Central memory CD8-positive, alpha-beta T cell (primary cell): ENCODE measurements at regions not wholly inside any gene's neighbourhood (a gene's known extent, or its start where the extent isn't known, plus 50 kb on each side); places are given as distances from the start of the nearest gene placed in this dataset.

Experiments used
- ATAC-seq: fragments of 150-1000 bp; cut with Tn5 transposase; replicated peaks from 2 replicates; pipeline ENCODE4 v1.10.0; 2022; ENCODE audit warnings: mild to moderate bottlenecking, moderate FRiP score, moderate number of reproducible peaks; ENCODE audit not compliant: poor library complexity, severe bottlenecking; ENCODE audit errors: extremely low read depth
- DNase-seq, 2 donors: peaks; one replicate each; pipeline ENCODE4 v3.0.0; 2021; ENCODE audit warnings: low spot score in 2 of 2
- H3K27ac Mint-ChIP-seq: one replicate; pipeline ENCODE4 v1.8.0; 2022; ENCODE audit warnings: low read depth, mild to moderate bottlenecking, moderate library complexity, mixed read lengths
- H3K27me3 Mint-ChIP-seq: one replicate; pipeline ENCODE4 v1.8.0; 2022; ENCODE audit warnings: mixed read lengths
- H3K36me3 Mint-ChIP-seq: one replicate; pipeline ENCODE4 v1.8.0; 2022; ENCODE audit warnings: mild to moderate bottlenecking, moderate library complexity, mixed read lengths; ENCODE audit not compliant: insufficient read depth
- H3K4me1 Mint-ChIP-seq: one replicate; pipeline ENCODE4 v1.8.0; 2022; ENCODE audit warnings: mixed read lengths
- H3K4me3 Mint-ChIP-seq: one replicate; pipeline ENCODE4 v1.8.0; 2022; ENCODE audit warnings: mild to moderate bottlenecking, moderate library complexity, mixed read lengths
- H3K9me3 Mint-ChIP-seq: one replicate; pipeline ENCODE4 v1.8.0; 2022; ENCODE audit warnings: mixed read lengths

DNA sequence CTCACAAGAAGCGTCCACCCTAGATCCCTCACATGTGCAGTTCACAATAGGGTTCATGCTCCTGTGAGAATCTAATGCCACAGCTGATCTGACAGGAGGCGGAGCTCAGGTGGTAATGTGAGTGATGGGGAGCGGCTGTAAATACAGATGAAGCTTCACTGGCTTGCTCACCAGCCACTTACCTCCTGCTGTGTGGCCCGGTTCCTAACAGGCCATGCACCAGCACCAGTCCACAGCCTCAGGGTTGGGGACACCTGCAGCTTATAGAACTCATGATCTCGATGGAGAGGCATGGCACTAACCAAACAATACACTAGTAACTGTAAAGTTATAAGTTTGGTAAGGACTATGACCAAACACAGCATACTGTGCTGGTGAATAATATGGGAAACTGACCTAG lies 368.0 kb upstream of the CDH5 start:
- Mint-ChIP-seq H3K4me3 (no peak overlapping the region), H3K27me3 (peaks cover 9% of the 10 kb centered on the region), H3K4me1 (no peaks in the 10 kb centered on the region), H3K9me3 (peaks cover 14% of the 10 kb centered on the region), H3K36me3 (peaks cover 2% of the 10 kb centered on the region), H3K27ac (no peak overlapping the region)
- ATAC-seq = no peak
- DNase-seq = no peak

DNA sequence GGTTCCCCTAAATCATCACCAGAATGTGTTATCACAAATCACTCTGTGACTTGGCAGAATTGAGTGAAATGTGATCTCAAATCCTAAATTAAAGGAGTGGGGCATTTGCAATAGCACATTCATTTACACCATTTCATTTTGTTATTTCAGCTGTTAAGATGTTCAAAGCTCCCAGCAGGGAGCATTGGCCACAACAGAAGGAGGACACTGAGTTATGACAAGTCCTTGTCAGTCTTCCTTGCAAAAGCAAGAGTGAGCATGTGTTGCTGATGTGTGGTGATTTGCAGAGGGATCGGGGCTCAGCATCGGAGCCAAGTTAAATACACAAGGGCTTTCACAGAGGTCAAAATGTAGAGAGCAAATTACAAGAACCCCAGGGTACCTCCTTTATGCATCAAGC lies 372.2 kb upstream of the CDH5 start:
- no peak overlapping the region for H3K4me3 Mint-ChIP-seq
- no peak overlapping the region for H3K27ac Mint-ChIP-seq
- no peak for ATAC-seq
- DNase-seq = no peak
- H3K27me3 Mint-ChIP-seq = peaks cover 9% of the 10 kb centered on the region
- peaks cover 2% of the 10 kb centered on the region for H3K36me3 Mint-ChIP-seq
- peaks cover 6% of the 10 kb centered on the region for H3K9me3 Mint-ChIP-seq
- no peaks in the 10 kb centered on the region for H3K4me1 Mint-ChIP-seq

DNA sequence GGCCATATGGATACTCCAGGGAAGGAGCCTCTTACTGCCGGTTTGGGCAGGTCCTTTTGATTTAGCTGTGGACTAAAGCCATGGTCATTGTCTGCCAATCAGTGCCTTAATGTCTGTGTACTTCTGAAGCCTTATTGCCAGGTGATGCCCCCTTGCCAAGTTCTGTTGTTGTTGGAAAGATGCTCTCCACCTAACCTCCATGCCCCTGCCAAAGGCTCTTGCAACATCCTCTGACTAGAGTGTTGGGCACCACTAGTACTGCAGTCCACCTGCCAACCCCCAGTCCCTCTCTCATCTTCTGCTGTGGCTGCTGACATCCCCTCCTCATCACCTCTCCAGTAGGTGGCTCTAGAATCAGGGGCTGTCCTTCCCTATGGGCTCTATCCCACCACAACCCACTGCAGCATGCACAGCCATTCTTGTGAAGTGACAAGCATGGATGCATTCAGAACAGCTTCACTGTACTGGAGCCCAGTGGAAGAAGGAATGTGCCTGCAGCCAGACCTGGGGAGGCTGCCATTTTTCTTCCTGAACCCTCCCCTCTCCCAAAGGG lies 375.3 kb upstream of the CDH5 start:
- no peak overlapping the region for H3K27ac Mint-ChIP-seq
- no peak for DNase-seq
- no peak for ATAC-seq

DNA sequence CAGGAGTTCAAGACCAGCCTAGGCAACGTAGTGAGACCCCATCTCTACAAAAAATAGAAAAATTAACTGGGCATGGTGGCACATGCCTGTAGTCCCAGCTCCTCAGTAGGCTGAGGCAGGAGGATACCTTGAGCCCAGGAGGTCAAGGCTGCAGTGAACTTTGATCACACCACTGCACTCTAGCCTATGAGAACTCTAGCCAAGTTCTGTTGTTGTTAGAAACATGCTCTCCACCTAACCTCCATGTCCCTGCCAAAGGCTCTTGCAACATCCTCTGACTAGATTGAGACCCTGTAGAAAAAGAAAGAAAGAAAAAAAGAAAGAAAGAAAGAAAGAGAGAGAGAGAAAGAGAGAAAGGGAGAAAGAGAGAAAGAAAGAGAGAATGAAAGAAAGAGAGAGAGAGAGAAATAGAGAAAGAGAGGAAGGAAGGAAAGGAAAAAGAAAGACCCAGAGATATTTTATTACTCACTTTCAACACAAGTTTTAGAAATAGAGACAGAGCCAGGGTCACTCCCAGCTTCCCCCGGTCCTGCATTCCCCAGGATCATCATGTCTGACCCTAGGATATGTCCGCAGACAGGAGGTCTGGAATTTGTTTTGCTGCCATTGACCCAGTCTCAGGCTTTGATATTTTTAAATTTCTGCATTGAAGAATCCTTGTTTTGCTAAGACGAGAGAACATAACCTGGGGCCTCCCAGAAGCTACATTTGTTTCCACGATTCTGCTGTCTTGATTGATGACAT lies 376.5 kb upstream of the CDH5 start:
- no peak for DNase-seq
- Mint-ChIP-seq H3K36me3 (peaks cover 2% of the 10 kb centered on the region), H3K4me3 (no peak overlapping the region), H3K4me1 (no peaks in the 10 kb centered on the region), H3K27me3 (no peaks in the 10 kb centered on the region), H3K27ac (peak overlapping the region; percentile 16), H3K9me3 (no peaks in the 10 kb centered on the region)
- ATAC-seq = no peak

More for the DNA sequence above, 375.3 kb upstream of the CDH5 start:
- Mint-ChIP-seq H3K27me3 (peaks cover 9% of the 10 kb centered on the region), H3K36me3 (peaks cover 2% of the 10 kb centered on the region), H3K9me3 (no peaks in the 10 kb centered on the region), H3K4me3 (no peak overlapping the region), H3K4me1 (no peaks in the 10 kb centered on the region)

DNA sequence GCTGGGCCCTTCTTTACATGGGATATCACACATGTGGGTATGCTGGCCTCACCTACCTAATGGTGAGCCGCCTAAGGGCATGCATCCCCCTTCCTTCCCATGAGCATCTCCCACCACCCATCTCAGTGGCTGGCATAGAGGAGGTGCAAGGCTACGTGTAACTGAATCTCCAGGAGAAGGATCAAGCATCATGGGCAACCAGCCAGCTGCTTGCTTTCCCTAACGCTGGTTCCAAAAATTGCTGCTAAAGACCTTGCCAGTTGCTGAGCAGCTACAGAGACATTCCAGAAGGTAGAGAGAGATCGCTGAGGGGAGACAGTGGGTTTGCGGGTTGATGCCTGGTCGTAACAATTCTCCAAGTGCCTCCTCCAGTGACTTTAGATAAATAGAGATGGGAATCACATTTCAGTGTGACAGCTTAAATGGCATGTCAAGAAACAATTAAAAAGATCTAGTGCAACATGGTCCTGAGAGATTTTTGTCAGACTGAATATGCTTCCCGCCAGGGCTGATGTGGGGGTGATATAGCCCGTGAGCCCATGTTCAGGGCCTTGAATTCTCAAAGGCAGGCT lies 378.4 kb upstream of the CDH5 start:
- Mint-ChIP-seq H3K4me1 (no peaks in the 10 kb centered on the region), H3K27ac (no peak overlapping the region)
- no peak for ATAC-seq

DNA sequence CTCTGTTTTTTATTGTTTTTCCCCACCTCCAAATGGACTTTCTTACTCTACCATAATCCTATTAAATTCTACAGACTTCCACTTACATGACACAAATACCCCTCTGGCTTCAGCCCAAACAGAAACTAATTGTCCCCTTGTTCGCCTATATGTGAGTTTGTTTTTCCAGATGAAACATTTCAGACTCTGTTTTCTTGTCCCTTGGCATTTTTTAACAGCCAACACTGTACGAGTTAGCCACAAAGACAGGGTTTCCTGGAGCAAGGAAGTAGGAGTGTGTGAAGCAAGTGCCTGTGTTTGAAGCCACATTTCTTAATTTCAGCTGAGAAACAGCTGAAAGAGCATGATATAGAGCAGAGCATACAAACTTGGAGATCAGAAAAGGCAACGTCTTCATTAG lies 382.2 kb upstream of the CDH5 start:
- Mint-ChIP-seq H3K36me3 (no peaks in the 10 kb centered on the region), H3K9me3 (no peaks in the 10 kb centered on the region), H3K4me3 (no peak overlapping the region), H3K4me1 (no peaks in the 10 kb centered on the region), H3K27me3 (no peaks in the 10 kb centered on the region), H3K27ac (no peak overlapping the region)
- no peak for ATAC-seq
- no peak for DNase-seq

More for the DNA sequence above, 378.4 kb upstream of the CDH5 start:
- Mint-ChIP-seq H3K4me3 (no peak overlapping the region), H3K27me3 (no peaks in the 10 kb centered on the region), H3K36me3 (no peaks in the 10 kb centered on the region), H3K9me3 (no peaks in the 10 kb centered on the region)
- no peak for DNase-seq

DNA sequence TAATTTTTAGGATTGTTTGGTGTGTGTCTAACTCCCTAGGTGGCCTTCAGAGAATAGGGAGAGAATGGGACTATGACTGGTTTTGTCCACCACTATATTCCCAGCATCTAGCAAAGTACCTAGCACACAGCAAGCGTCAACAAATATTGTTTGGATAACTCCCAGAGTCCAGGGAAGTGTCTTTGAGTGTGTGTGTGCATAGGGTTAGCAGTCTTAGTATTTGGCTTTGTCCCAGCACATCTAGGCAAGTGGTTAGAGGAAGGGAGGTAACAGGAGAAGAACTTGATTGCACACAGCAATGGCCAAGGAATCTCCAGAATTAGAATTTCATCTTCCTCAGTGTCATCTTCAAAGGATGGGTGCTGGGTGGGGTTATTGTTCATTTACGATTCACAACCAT lies 385.4 kb upstream of the CDH5 start:
- H3K4me1 Mint-ChIP-seq = no peaks in the 10 kb centered on the region
- no peak for DNase-seq
- peaks cover under 1% of the 10 kb centered on the region for H3K36me3 Mint-ChIP-seq
- peaks cover under 1% of the 10 kb centered on the region for H3K9me3 Mint-ChIP-seq
- no peaks in the 10 kb centered on the region for H3K27me3 Mint-ChIP-seq
- no peak overlapping the region for H3K4me3 Mint-ChIP-seq
- no peak overlapping the region for H3K27ac Mint-ChIP-seq
- no peak for ATAC-seq

DNA sequence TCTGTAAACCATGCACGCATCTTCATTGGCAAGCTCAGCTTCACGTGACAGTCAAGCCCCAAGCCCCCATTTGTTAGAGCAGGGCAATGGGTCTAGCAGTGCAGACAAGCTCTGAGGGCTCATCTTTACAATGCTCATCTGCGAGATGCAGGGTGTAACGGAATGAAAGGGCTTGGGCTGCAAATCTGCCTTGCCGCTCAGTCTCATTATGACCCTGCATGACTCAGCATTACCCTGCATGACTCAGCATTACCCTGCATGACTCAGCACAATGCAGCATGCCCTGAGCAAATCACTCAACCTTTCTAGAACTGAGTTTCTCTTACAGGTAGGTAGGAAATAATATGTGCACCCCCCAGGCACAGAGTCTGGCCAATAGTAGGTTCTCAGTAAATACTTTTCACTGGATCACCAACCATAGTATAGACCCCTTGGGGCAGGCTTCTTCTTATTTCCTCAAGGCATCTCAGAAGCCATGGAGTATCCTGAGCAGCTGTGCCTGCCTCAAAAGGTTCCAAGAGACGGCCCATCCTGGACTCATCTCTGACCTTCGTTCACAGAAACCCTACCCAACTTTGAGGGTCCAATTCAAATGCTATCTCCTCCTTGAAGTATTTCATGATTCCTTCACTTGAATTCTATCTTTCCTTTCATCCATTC lies 391.3 kb upstream of the CDH5 start:
- no peaks in the 10 kb centered on the region for H3K4me1 Mint-ChIP-seq
- DNase-seq = no peak
- H3K9me3 Mint-ChIP-seq = peaks cover 22% of the 10 kb centered on the region
- H3K27ac Mint-ChIP-seq = no peak overlapping the region
- peaks cover 1% of the 10 kb centered on the region for H3K36me3 Mint-ChIP-seq
- no peak overlapping the region for H3K4me3 Mint-ChIP-seq
- ATAC-seq = no peak
- H3K27me3 Mint-ChIP-seq = no peaks in the 10 kb centered on the region

DNA sequence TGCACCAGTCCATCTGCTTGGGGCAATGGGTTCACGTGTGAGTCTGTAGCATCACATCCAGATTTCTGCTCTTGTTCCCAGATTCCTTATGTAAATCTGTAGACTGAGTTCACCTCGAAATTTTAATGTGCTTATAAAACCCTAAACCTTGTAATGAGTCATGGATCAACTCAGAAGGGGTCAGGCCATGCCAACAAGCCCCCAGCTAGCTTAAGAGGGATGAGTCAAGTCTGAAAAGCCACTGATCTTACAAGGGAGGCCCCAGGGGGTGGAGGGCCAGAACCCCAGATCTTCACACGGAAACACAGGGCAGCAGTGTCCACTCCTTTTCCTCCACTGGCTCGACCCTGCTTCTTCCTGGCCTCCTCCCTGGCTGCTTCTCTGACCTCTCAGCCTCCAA lies 399.1 kb upstream of the CDH5 start:
- no peak for ATAC-seq
- H3K4me1 Mint-ChIP-seq = no peaks in the 10 kb centered on the region

DNA sequence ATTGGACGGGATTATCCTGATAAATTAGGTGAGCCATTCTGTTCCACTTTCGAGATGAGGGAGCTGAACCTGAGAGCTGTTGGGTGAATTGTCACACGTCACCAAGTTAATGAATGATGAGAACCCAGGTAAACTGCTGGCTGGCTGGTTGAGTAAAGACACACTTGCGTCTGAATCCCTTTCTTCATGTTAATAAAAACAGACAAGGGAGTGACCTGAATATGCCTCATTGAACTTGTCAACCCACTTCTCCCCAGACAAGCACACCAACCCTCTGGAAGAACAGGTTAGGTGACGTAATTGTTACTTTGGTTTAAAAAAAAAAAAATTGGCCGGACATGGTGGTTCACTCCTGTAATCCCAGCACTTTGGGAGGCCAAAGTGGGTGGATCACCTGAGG lies 400.9 kb upstream of the CDH5 start:
- Mint-ChIP-seq H3K4me3 (no peak overlapping the region), H3K9me3 (peaks cover 5% of the 10 kb centered on the region), H3K27ac (no peak overlapping the region), H3K27me3 (no peaks in the 10 kb centered on the region), H3K36me3 (peaks cover 2% of the 10 kb centered on the region), H3K4me1 (no peaks in the 10 kb centered on the region)
- ATAC-seq = no peak
- no peak for DNase-seq

More for the DNA sequence above, 399.1 kb upstream of the CDH5 start:
- Mint-ChIP-seq H3K4me3 (no peak overlapping the region), H3K27ac (no peak overlapping the region), H3K27me3 (no peaks in the 10 kb centered on the region), H3K36me3 (no peaks in the 10 kb centered on the region), H3K9me3 (peaks cover 12% of the 10 kb centered on the region)
- DNase-seq = no peak

DNA sequence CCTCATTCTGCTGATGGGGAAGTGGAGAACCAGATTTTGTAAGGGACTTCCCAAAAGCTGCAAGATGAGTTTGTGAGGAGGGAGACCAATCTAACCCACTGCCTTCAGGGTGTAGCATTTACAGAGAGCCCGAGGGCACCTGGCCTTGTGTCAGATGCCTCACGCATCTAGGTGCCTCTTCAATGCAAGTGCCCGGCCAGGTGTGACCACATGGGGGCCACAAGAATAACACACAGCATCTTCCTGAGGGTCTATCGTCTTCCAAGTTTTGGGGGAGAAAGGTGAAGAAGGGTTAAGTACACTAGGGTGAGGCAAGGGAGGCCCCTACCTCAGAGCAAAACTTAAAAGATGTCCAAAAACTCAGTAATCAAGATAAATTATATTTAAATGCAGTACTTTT lies 401.7 kb upstream of the CDH5 start:
- Mint-ChIP-seq H3K4me3 (no peak overlapping the region), H3K4me1 (no peaks in the 10 kb centered on the region), H3K9me3 (no peaks in the 10 kb centered on the region), H3K27me3 (no peaks in the 10 kb centered on the region), H3K27ac (no peak overlapping the region), H3K36me3 (peaks cover 2% of the 10 kb centered on the region)
- DNase-seq = no peak
- ATAC-seq = no peak

DNA sequence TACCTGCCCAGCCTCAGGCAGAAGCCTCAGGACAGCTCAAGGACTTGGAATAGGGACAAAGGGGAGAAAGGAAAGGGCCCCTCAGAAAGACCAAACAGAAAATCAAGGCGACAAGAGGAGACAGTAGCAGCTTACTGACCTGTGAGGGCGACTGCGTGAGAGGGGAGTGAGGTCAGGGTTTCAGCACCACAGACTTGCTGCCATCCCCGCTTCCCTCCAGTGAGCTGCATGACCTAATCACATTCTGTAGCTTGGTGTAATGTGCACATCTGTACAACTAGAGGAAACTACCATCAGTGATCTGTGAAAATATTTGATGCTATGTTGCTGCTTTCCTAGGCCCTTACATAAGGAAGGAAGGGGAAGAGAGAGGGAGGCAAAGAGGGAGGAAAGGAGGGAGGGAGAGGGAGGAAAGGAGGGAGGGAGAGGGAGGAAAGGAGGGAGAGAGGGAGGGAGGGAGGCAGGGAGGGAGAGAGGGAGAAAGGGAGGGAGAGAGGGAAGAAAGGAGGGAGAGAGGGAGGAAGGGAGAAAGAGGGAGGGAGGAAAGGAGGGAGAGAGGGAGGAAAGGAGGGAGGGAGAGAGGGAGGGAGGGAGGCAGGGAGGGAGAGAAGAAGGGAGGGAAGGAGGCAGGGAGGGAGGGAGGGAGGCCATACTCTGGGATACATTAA lies 404.9 kb upstream of the CDH5 start:
- H3K4me1 Mint-ChIP-seq = no peaks in the 10 kb centered on the region
- no peak overlapping the region for H3K4me3 Mint-ChIP-seq
- peaks cover 2% of the 10 kb centered on the region for H3K36me3 Mint-ChIP-seq

More for the DNA sequence above, 404.9 kb upstream of the CDH5 start:
- Mint-ChIP-seq H3K27ac (no peak overlapping the region), H3K27me3 (no peaks in the 10 kb centered on the region), H3K9me3 (no peaks in the 10 kb centered on the region)
- DNase-seq (no peak), ATAC-seq (no peak)
